ENCODE measurements at regions not wholly inside any gene's neighbourhood (a gene's known extent, or its start where the extent isn't known, plus 50 kb on each side); places are given as distances from the start of the nearest gene placed in this dataset.
"Not testable (repeated sequence)": the region's sequence is repeated elsewhere in the genome, so short reads cannot be mapped to it uniquely, and the experiment has no call there.

GRCh38 chr21:32925098-32925497, 100.6 kb upstream of the OLIG2 start:
- ChIA-PET CTCF (no interaction called here), POLR2A (ENCODE audit: low non-redundant PET) (no interaction called here)
- DNase-seq (ENCODE audit: low spot score) = no peak
- TF ChIP-seq CTCF (conservative IDR thresholded peaks at IDR 0.05; ENCODE audit: low read depth) = no peak
- no peak overlapping the region for H3K27ac ChIP-seq

GRCh38 chr21:32929633-32930038, 96.1 kb upstream of the OLIG2 start:
- no peak for DNase-seq (ENCODE audit: low spot score)
- ChIA-PET CTCF (interaction anchor here (0.6 kb wide), 1 partner anchor 11 kb away, joined by 3 read pairs; no protein-coding TSS in a partner anchor), POLR2A (ENCODE audit: low non-redundant PET) (no interaction called here)
- TF ChIP-seq CTCF (conservative IDR thresholded peaks at IDR 0.05; ENCODE audit: low read depth) = no peak
- no peak overlapping the region for H3K27ac ChIP-seq

GRCh38 chr21:32930673-32931072, 95.1 kb upstream of the OLIG2 start:
- H3K27ac ChIP-seq = no peak overlapping the region
- no peak for DNase-seq (ENCODE audit: low spot score)
- no peak for TF ChIP-seq CTCF (conservative IDR thresholded peaks at IDR 0.05; ENCODE audit: low read depth)
- ChIA-PET POLR2A (ENCODE audit: low non-redundant PET) (no interaction called here), CTCF (interaction anchor here (1.5 kb wide), 1 partner anchor 10 kb away, joined by 5 read pairs; no protein-coding TSS in a partner anchor)

- POLR2A ChIA-PET (ENCODE audit: low non-redundant PET); H3K27ac ChIP-seq; CTCF ChIA-PET; DNase-seq (ENCODE audit: low spot score): not testable (repeated sequence)
Observed at GRCh38 chr21:32934068-32934467, 91.7 kb upstream of the OLIG2 start.

- TF ChIP-seq CTCF (conservative IDR thresholded peaks at IDR 0.05; ENCODE audit: low read depth) = no peak
- no peak for DNase-seq (ENCODE audit: low spot score)
- POLR2A ChIA-PET (ENCODE audit: low non-redundant PET) = no interaction called here
- CTCF ChIA-PET = interaction anchor here (0.7 kb wide), 1 partner anchor 188 kb away, joined by 3 read pairs; no protein-coding TSS in a partner anchor
- no peak overlapping the region for H3K27ac ChIP-seq
Observed at GRCh38 chr21:32934829-32935228, 90.9 kb upstream of the OLIG2 start.

- ChIA-PET POLR2A (ENCODE audit: low non-redundant PET) (no interaction called here), CTCF (interaction anchor here (0.5 to 1.5 kb wide), 15 partner anchors 9 to 256 kb away, joined by 3 to 11 read pairs (median 3); no protein-coding TSS in a partner anchor)
- no peak overlapping the region for H3K27ac ChIP-seq
- peak; percentile 78 for TF ChIP-seq CTCF (conservative IDR thresholded peaks at IDR 0.05; ENCODE audit: low read depth)
- DNase-seq (ENCODE audit: low spot score) = peak; percentile 44
Observed at GRCh38 chr21:32940079-32941014, 85.4 kb upstream of the OLIG2 start.

GRCh38 chr21:32941263-32941662, 84.5 kb upstream of the OLIG2 start:
- no peak overlapping the region for H3K27ac ChIP-seq
- no peak for TF ChIP-seq CTCF (conservative IDR thresholded peaks at IDR 0.05; ENCODE audit: low read depth)
- ChIA-PET POLR2A (ENCODE audit: low non-redundant PET) (no interaction called here), CTCF (interaction anchor here (0.6 to 1.5 kb wide), 7 partner anchors 8 to 186 kb away, joined by 3 to 11 read pairs (median 4); no protein-coding TSS in a partner anchor)
- DNase-seq (ENCODE audit: low spot score) = no peak

All from RWPE1 (cell line).